Stimulated activated CD8-positive, alpha-beta memory T cell treated with anti-CD3 and anti-CD28 coated beads, Interleukin-7, amount 100 ng/mL, for 4 hours (primary cell): ENCODE measurements at regions not wholly inside any gene's neighbourhood (a gene's known extent, or its start where the extent isn't known, plus 50 kb on each side); places are given as distances from the start of the nearest gene placed in this dataset.

Experiments
- DNase-seq, 2 donors: peaks; one replicate each; pipeline ENCODE4 v3.0.0-alpha.2; 2020; ENCODE audit warnings: low read depth in 2 of 2

DNA sequence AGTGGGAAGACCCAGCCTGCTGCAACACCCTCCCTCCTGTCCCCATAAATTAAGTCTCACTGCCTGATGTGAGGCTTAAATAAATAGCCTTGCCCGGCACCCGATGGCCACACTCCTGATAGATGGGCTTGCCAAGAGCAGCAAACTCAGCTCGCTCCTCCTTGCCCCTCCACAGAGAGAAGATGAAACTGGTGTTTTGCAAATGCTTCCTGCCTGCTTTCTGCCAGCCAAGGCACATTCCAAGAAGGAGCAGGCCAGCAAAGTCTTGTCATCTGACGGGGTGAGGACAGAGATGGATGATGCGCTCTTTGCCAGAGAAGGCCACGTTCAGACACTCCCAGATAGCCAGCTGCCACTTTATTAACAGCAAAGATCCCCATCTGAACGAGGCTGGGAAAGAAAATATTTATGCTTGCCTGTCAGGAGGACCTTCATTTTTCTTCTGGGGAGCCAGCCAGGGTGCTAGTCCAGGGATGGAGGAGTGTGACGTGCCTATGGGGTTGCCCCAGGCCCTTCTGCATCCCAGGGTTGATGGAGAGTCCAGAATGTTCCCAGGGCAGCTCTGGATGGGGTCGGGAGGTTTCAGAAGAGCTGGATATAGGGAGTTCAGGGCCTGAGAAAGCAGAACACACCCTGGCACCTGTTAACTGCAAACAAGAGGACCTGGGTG is 265.4 kb downstream of the FOXD2 start:
- DNase-seq, result no peak

DNA sequence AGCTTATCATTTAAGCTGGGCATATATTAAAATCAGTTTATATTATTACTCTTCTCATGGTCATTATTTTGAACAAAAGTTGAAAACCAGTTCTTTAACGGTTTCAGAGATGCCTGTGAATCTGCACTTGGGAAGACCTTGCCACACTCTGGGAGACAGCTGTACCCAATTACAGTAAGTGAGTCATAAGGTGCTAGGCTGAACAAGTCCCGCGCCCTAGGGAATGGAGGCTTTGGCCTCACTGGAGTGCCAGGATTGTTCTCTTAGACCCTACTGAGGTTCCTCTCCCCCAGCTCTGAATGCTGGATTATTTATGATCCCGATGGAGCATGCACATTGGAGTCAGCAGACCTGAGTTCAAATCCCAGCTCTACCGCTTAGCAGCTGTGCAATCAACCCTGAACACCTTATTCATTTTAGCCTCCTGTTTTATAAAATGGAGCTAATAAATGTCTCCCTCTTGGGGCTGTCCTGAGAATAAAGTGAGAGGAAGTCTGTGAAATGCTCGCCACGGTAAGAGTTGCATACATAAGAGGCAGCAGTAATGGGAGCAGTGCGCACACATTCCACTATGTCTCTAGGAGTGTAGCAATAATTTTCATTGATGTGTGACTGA is 266.2 kb downstream of the FOXD2 start:
- DNase-seq, result no peak

DNA sequence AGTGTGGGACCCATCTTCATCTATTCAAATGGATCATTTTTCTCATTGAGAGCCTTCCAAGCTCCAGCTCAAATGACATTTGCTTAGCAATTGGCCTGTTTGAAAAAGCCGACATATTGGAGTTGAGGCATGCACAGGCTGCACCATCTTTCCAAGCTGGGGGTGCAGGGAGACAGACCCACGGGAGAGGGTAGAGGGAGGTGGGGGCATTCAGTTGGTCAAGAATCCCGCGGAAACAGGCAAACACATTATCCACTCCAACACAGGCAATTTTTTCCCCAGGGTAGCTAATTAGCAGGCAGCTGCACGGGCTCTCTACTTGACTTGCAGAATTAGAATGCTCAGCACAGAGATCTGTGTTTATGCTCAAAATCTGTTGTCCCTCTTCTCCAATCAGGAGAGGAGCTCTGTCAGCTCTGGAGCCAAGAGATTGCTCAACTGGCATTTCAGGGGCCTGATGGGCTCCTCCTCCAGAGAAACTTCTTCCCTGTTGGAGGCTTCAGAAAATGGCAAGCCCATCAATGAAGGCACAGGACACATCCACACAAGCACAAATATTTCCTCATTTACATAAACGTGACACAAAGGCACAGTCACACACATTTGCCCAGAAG is 267.8 kb downstream of the FOXD2 start:
- no peak for DNase-seq

DNA sequence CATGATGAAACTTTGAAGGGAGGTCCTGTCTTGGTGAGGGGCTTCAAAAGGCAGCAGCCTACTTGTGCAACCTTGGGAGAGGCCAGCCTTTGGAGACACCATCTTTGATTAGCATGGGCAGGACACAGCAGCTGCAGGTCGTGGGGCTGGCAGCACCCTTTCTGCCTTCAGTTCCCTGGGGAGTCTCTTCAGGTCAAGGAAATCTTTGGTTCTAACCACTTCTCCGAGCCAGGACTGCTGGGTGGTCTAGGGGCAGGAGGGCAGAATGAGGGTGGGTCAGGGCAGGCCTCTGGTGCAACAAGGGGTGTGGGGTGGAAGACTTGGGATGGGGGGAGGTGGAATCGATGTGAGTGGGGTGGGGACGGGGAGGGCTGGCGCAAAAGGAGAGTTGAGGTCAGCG is 269.7 kb downstream of the FOXD2 start:
- no peak for DNase-seq

DNA sequence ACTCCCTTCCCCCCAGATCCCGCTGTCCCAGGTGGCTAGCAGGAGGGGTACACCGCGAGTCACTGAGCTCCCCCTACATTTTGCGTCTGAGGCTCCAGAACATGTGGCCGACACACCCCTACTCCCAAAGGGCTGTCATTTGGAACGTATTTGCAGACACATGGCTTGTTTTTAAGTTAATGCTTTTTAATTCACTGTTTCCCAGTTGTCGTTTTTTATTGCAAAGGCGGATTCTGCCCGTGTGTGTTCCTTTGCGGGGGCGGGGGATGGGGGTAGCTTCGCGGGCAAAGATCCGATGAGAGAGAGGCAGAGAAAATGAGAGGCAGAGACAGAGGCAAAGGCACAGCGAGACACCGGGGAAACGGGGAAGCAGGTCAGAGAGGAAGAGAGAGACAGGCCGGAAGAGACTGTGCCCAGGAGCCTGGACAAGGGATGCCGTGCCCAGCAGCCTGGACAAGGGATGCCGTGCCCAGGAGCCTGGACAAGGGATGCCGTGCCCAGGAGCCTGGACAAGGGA is 270.2 kb downstream of the FOXD2 start:
- DNase-seq, result no peak

DNA sequence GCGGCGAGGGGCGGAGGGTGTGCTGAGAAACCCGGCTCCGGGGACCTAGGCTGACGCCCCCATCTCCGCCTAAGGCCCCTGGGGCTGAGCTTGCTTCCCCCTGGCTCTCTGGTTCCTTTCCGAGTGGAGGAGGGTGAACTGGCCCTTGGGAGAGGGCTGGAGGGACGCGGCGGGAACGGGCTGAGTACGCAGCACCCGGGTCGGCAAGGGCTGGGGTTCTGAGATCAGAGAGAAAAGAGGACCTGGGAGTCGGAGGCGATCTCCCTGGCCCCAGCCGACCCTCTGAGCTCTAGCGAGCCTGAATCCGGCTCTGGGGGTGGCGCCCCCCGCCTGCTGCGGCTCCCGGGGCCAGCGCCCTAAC is 270.8 kb downstream of the FOXD2 start:
- DNase-seq, result no peak

DNA sequence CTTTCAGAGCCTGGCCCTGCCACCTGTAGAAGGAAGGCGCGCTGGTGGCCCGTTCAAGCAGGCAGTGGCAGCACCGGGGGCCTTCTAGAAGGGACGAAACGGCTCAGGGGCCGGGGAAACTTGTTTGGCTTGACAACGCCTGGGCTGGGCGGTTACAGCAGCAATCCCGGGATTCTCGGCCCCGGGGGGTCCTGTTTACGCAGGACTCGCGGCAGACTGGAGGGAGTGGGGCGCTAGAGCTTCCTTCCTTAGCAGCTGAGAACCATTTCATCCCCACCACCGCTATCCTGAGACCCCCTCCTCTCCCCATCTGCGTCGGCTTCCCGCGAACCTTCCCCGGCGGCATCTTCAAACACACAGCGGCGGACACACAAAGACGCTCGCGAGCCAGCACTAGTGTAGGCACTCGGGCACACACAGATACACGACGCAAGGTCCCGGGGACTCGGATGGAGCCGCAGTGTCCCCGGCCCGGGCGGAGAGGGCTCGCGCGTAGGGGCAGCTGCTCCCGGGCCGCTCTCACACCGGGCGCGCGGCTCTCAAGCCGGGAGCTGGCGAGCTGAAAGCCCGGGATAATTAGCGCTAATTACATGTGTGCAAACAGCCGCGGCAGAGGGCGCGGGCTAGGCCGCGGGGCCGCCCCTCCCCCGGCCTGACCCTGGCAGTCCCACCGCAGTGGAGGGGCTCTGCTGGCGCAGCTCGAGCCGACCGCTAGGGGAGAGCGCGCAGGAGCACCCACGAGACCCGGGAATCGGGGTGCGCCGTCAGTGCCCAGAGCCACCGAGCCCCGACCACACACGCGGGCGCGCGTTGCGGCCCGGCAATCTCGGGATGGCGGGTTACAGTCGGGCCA is 271.4 kb downstream of the FOXD2 start:
- no peak for DNase-seq

DNA sequence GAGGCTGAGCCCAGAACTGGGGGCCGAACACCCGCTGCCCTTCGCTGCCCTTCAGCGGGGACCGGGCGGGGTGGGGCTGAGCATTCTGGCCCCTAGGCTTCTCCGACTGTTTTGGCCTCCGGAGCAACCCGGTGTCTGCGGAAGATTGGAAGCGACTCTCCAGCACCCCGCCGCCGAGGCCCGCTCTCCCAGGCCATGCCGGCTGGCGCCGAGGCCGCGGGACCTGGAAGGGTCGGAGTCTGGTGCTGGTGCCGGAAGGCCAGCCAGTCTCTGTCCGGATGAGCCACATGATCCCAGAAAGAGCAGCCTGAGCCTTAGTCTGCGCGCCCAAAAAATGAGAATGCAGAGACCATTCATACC is 272.0 kb downstream of the FOXD2 start:
- no peak for DNase-seq

DNA sequence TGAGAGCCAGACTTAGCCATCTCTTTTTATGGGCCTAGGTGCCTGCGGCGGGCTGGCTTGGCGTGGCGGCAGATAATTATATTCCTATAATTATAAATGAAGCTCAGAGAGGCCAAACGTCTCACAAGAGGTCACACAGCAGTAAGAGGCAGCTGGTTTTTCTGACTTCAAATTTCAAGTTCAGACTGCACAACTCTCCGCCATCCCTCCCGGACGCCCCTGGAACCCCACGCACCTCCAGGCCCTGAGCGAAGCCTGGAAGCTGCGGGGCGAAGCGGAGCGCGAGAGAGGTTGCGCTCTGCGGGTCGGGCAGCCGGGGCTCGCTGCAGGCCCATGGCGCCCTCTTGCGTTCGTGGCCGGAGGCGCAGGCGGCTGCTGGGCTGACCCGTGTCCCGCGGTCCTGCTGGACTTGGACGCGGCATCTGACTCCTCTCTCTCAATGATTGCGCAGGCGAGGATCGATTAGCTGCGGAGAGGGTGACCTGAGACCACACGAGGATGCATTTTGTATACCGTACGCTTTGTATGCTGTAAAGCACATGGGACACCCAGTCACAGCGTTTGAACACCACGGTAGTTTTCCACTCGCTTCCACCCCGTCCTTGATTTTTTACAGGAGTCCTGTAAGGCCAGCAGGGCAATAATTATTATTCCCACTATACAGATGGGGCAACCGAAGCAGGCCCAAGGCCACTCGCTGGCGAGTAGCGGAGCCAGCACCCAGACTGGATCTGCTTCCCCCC is 272.7 kb downstream of the FOXD2 start:
- peak in 1 of 2 donors; percentile 32 for DNase-seq
